GM20000 (cell line): ENCODE measurements at regions not wholly inside any gene's neighbourhood (a gene's known extent, or its start where the extent isn't known, plus 50 kb on each side); places are given as distances from the start of the nearest gene placed in this dataset.

Experiments used
- DNase-seq: peaks from one replicate; pipeline ENCODE4 v3.0.0; 2012; ENCODE audit warnings: low spot score
- CTCF ChIP-seq: IDR thresholded peaks from 2 replicates; pipeline ENCODE4 v1.5.1; 2012; ENCODE audit warnings: mild to moderate bottlenecking, control low read depth; ENCODE audit errors: extremely low read depth, missing control alignments

GRCh38 chr6:156525541-156525940 lies 251.6 kb upstream of the ARID1B start:
- no peak for DNase-seq
- TF ChIP-seq CTCF: no peak

- no peak for DNase-seq
- TF ChIP-seq CTCF: no peak
Observed at GRCh38 chr6:156519940-156520339, 257.2 kb upstream of the ARID1B start.

- DNase-seq: no peak
- no peak for TF ChIP-seq CTCF
Observed at GRCh38 chr6:156517088-156517487, 260.1 kb upstream of the ARID1B start.

DNA sequence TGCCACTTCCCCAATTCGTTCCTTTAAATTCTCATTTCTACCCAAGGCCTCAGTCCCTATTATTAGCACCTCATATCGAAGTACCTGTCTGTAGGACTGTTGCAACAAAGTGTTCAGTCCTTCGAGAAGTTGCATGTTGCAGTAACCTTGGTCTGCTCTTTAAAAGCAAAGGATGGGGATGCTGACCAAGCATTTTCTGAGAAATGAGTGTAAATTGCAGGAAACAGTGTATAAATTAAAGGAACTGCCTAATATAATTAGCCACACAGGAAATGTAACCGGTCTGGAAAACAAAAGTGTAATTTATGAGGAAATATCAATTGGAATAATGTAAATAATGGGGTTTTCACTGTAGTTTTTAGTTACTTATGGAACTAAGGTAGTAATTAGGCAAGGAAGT lies 261.9 kb upstream of the ARID1B start:
- TF ChIP-seq CTCF: no peak
- no peak for DNase-seq

DNA sequence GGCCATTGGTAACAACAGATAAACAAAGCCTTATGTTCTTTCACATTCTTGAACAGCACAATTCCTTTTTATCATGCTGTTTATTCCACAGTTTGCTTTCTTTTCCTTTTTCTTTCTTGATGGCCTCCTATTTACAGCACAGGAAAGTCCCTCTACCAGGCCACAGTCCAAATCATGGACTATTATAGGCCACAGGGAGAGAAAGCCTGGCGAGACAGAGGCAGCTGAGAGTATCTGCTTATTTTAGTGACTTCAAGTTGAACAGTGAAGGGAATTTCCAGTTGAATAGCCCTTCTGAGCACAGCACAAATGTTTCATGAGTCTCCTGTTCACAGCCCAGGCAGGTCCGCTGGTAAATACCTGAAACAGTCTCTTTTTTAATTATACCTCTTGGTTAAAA lies 263.7 kb upstream of the ARID1B start:
- peak; percentile 21 for DNase-seq
- no peak for TF ChIP-seq CTCF

GRCh38 chr6:156511570-156511969 lies 265.6 kb upstream of the ARID1B start:
- no peak for DNase-seq
- TF ChIP-seq CTCF: no peak

DNA sequence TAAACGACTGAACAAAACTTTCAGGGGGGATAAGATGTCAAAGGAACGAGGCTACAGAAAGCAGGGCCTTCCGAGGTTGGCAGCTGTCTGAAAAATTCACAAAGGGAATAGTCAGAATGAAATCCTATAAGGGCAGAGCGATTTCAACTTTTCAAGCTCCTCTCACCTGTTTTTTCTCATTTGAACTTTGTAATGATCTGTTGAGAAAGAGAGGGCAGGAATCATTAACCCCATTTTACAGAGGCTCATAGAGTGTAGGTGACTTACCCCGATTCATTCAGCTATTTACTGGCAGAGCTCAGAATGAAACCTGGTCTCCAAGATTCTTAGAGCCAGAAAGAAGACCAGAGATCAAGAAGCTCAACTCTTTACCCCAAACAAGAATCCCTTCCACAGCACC lies 266.1 kb upstream of the ARID1B start:
- DNase-seq: no peak
- no peak for TF ChIP-seq CTCF

DNA sequence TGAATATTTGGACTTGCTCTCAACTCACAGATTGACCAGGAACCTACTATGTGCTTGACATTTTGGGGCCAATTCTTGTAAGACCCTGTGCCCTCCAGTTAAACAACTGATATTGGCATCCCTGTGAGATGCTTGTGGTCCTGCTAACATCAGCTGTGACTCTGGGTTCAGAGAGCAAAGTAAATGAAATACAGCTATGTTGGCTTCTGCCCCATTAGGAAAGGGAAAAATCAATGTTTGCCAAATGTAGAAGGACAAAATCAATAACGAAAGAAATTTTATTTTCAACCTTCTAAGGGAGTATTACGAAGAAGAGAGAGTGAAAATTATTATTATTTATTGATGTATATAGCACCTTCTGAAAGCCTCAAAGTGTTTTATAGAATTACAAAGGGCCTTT lies 266.9 kb upstream of the ARID1B start:
- TF ChIP-seq CTCF: no peak
- DNase-seq: no peak
